ENCODE measurements at regions not wholly inside any gene's neighbourhood (a gene's known extent, or its start where the extent isn't known, plus 50 kb on each side); places are given as distances from the start of the nearest gene placed in this dataset.

- TF ChIP-seq, protein P1, sequence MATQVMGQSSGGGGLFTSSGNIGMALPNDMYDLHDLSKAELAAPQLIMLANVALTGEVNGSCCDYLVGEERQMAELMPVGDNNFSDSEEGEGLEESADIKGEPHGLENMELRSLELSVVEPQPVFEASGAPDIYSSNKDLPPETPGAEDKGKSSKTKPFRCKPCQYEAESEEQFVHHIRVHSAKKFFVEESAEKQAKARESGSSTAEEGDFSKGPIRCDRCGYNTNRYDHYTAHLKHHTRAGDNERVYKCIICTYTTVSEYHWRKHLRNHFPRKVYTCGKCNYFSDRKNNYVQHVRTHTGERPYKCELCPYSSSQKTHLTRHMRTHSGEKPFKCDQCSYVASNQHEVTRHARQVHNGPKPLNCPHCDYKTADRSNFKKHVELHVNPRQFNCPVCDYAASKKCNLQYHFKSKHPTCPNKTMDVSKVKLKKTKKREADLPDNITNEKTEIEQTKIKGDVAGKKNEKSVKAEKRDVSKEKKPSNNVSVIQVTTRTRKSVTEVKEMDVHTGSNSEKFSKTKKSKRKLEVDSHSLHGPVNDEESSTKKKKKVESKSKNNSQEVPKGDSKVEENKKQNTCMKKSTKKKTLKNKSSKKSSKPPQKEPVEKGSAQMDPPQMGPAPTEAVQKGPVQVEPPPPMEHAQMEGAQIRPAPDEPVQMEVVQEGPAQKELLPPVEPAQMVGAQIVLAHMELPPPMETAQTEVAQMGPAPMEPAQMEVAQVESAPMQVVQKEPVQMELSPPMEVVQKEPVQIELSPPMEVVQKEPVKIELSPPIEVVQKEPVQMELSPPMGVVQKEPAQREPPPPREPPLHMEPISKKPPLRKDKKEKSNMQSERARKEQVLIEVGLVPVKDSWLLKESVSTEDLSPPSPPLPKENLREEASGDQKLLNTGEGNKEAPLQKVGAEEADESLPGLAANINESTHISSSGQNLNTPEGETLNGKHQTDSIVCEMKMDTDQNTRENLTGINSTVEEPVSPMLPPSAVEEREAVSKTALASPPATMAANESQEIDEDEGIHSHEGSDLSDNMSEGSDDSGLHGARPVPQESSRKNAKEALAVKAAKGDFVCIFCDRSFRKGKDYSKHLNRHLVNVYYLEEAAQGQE (IDR thresholded peaks at IDR 0.05; ENCODE audit: insufficient replicate concordance, low read depth), result no peak
- no peak for TF ChIP-seq CTCF (IDR thresholded peaks at IDR 0.05; ENCODE audit: insufficient read depth, low read length)
- TF ChIP-seq SPI1 (IDR thresholded peaks at IDR 0.05; ENCODE audit: borderline replicate concordance, low read depth), result no peak
- no peak for TF ChIP-seq GABPA (IDR thresholded peaks at IDR 0.05; ENCODE audit: low read depth)
- TF ChIP-seq POLR2AphosphoS5 (IDR thresholded peaks at IDR 0.05; ENCODE audit: low read depth), result no peak
- no peaks in the 10 kb centered on the region for H3K27me3 ChIP-seq (ENCODE audit: insufficient read depth, poor library complexity, severe bottlenecking)
- H3K27ac ChIP-seq (replicated peaks), result no peak overlapping the region
- no peak for DNase-seq (ENCODE audit: low read depth in 1 of 2, low spot score in 1 of 2)
- H3K4me3 ChIP-seq (replicated peaks; ENCODE audit: insufficient read depth, low read length), result no peak overlapping the region
These were observed 278.6 kb downstream of the HAPSTR1 start for GRCh38 chr16:9370061-9370491.

DNA sequence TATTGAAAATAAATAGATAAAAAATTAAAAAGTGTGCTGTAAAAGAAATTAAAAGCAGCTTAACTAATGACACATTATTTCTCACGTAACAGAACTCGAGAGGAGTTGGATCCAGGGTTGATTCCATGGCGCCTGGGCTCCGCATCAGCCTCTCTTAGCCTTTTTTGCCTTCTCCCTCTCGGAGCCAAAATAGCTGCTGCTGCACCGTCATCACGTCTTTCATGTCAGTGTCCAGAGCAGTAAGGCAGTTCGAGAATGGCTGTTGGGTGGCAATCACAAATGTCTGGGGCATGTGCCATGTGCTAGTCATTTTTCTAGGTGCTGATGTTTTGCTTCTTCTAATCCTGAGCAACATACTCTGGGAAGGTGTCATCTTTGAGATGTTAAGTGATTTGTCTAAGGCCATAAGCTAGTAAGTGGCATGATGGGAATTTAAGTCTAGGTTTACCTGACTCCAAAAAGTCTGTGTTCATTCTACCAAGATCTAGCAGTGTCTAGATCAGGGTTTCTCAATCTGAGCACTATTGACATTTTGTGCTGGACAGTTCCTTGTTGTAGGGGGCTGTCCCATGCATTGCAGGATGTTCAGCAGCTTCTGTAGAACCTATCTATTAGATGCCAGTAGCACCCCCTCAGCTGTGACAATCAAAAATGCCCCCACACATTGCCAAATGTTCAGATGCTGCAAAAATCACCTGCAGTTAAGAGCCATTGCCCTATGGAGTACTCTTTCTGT, 280.4 kb downstream of the HAPSTR1 start:
- no peaks in the 10 kb centered on the region for H3K27me3 ChIP-seq (ENCODE audit: insufficient read depth, poor library complexity, severe bottlenecking)
- DNase-seq (ENCODE audit: low read depth in 1 of 2, low spot score in 1 of 2), result no peak
- no peak overlapping the region for H3K4me3 ChIP-seq (replicated peaks; ENCODE audit: insufficient read depth, low read length)
- H3K27ac ChIP-seq (replicated peaks), result no peak overlapping the region
- TF ChIP-seq, protein P1 (IDR thresholded peaks at IDR 0.05; ENCODE audit: insufficient replicate concordance, low read depth), result peak; percentile 22
- no peak for TF ChIP-seq POLR2AphosphoS5 (IDR thresholded peaks at IDR 0.05; ENCODE audit: low read depth)

- no peak overlapping the region for H3K27ac ChIP-seq (replicated peaks)
These were observed 281.8 kb downstream of the HAPSTR1 start for GRCh38 chr16:9372934-9373890.

More at GRCh38 chr16:9372934-9373890, 281.8 kb downstream of the HAPSTR1 start:
- TF ChIP-seq SPI1 (IDR thresholded peaks at IDR 0.05; ENCODE audit: borderline replicate concordance, low read depth), result no peak
- TF ChIP-seq CTCF (IDR thresholded peaks at IDR 0.05; ENCODE audit: insufficient read depth, low read length), result no peak
- Histone ChIP-seq H3K4me3 (replicated peaks; ENCODE audit: insufficient read depth, low read length) (no peak overlapping the region), H3K27me3 (ENCODE audit: insufficient read depth, poor library complexity, severe bottlenecking) (no peaks in the 10 kb centered on the region)
- DNase-seq (ENCODE audit: low read depth in 1 of 2, low spot score in 1 of 2), result no peak
